Vagina (tissue), 2 donors: ENCODE measurements at regions not wholly inside any gene's neighbourhood (a gene's known extent, or its start where the extent isn't known, plus 50 kb on each side); places are given as distances from the start of the nearest gene placed in this dataset.

Source experiments
- DNase-seq, 2 donors: peaks; one replicate each; pipeline ENCODE4 v3.0.0-alpha.2; 2017; ENCODE audit errors: extremely low spot score in 2 of 2
- H3K27ac ChIP-seq: fragments of 200-600 bp; sonication (generic); one replicate; pipeline ENCODE4 v1.5.1; 2019
- H3K27me3 ChIP-seq: fragments of 200-600 bp; sonication (generic); one replicate; pipeline ENCODE4 v1.5.1; 2019
- H3K36me3 ChIP-seq, 2 donors: fragments of 200-600 bp; sonication (generic); one replicate each; pipeline ENCODE4 v1.5.1; 2017 to 2019
- H3K4me1 ChIP-seq: fragments of 200-600 bp; sonication (generic); one replicate; pipeline ENCODE4 v1.5.1; 2019
- H3K4me3 ChIP-seq, 2 donors: fragments of 200-600 bp; sonication (generic); 1 replicate in 1 of 2; 2 replicates in 1 of 2; pipeline ENCODE4 v1.5.1; 2016 to 2019
- H3K9me3 ChIP-seq: fragments of 200-600 bp; sonication (generic); one replicate; pipeline ENCODE4 v1.5.1; 2019
- POLR2A ChIP-seq, 2 donors: fragments of 450-650 bp; IDR thresholded peaks; one replicate each; pipeline ENCODE4 v1.6.1; 2017; ENCODE audit warnings: antibody characterized with exemption in 2 of 2, mild to moderate bottlenecking in 2 of 2, moderate library complexity in 2 of 2
- POLR2AphosphoS5 ChIP-seq, 2 donors: sonication (generic); formaldehyde crosslinking; IDR thresholded peaks; one replicate each; pipeline ENCODE4 v1.9.0; 2017; ENCODE audit warnings: antibody characterized with exemption in 2 of 2, mild to moderate bottlenecking in 2 of 2, low read depth in 1 of 2; ENCODE audit not compliant: insufficient read depth in 1 of 2
- intact Hi-C: fragments of 100-400 bp; cut with DNase I; formaldehyde crosslinking; loops from one replicate; pipeline ENCODE4 v1.15.1; 2023
- TF ChIP-seq, protein P1 (sequence below), 3 experiments: fragments of 450-650 bp in 2 of 3; fragments of 200-600 bp in 1 of 3; sonication (generic) in 1 of 3; IDR thresholded peaks; one replicate each; pipeline ENCODE4 v1.5.1; 2017 to 2019; ENCODE audit warnings: antibody characterized with exemption in 3 of 3, mild to moderate bottlenecking in 2 of 3, moderate library complexity in 2 of 3

DNA sequence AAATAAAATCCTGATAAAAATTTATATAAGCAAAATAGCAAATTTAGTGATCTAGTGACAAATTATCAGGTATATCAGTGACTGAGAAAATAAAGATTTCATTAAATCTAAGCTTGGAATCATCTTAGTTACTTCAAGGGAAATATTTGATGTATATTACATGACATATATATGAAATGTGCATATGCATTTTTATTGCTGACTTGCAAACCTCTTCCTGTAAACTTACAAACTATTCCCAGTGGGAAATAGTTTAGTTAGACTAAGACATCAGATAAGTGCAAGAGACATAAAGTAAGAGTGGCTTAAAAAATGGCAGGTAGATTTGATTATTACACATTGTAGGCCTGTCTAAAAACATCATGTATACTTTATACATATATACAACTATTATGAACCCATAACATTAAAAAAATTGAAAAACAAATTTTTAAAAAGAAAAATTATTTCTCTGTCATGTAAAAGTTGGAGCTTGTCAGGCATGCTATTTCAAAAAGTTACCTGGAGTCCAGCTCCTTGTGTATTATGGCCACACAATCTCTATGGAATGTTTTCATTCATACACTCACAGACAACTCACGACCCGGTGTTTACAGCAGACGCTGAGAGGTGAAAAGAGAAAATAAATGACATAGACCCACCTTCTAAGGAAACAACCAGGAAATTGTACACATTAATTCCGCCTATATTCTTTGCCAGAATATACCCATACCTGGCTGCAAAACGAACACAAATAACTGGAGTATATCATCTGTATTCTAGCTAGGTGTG is 724.5 kb downstream of the SLITRK6 start:
- no peak for TF ChIP-seq POLR2A (IDR thresholded peaks at IDR 0.05)
- TF ChIP-seq, protein P1, sequence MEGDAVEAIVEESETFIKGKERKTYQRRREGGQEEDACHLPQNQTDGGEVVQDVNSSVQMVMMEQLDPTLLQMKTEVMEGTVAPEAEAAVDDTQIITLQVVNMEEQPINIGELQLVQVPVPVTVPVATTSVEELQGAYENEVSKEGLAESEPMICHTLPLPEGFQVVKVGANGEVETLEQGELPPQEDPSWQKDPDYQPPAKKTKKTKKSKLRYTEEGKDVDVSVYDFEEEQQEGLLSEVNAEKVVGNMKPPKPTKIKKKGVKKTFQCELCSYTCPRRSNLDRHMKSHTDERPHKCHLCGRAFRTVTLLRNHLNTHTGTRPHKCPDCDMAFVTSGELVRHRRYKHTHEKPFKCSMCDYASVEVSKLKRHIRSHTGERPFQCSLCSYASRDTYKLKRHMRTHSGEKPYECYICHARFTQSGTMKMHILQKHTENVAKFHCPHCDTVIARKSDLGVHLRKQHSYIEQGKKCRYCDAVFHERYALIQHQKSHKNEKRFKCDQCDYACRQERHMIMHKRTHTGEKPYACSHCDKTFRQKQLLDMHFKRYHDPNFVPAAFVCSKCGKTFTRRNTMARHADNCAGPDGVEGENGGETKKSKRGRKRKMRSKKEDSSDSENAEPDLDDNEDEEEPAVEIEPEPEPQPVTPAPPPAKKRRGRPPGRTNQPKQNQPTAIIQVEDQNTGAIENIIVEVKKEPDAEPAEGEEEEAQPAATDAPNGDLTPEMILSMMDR (IDR thresholded peaks at IDR 0.05), result no peak
- no peak for TF ChIP-seq POLR2AphosphoS5 (IDR thresholded peaks at IDR 0.05; ENCODE audit: insufficient read depth in 1 of 2, low read depth in 1 of 2)
- Histone ChIP-seq H3K4me1 (no peaks in the 10 kb centered on the region), H3K27me3 (no peaks in the 10 kb centered on the region), H3K36me3 (no peaks in the 10 kb centered on the region), H3K27ac (no peak overlapping the region), H3K9me3 (no peaks in the 10 kb centered on the region), H3K4me3 (no peak overlapping the region)
- intact Hi-C loops, result no loop called here
- DNase-seq, result no peak

GRCh38 chr13:85068231-85068630 is 731.0 kb downstream of the SLITRK6 start:
- Histone ChIP-seq H3K9me3 (no peaks in the 10 kb centered on the region), H3K4me1 (no peaks in the 10 kb centered on the region), H3K27ac (no peak overlapping the region), H3K36me3 (no peaks in the 10 kb centered on the region), H3K4me3 (no peak overlapping the region), H3K27me3 (no peaks in the 10 kb centered on the region)
- DNase-seq, result no peak
- TF ChIP-seq, protein P1 (IDR thresholded peaks at IDR 0.05), result no peak
- TF ChIP-seq POLR2AphosphoS5 (IDR thresholded peaks at IDR 0.05; ENCODE audit: insufficient read depth in 1 of 2, low read depth in 1 of 2) (no peak), POLR2A (IDR thresholded peaks at IDR 0.05) (no peak)
- intact Hi-C loops, result no loop called here

DNA sequence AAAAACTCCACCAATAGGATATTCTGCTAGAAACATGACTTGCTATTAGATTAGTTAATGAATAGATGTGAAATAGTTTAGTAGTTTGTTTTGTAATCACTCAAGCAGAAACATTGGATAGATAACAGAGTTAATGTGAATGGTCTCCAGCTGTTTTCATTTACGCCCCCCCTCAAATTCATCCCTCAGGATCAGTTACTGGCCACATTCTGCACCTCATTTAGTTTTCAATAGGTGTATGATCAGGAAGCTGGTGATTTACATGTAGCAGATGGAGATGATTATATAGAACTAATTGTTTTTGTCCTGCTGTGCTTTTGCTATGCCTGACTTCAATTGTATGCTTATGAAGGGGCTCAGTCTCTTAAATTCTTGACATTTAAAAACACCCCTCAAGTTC is 759.0 kb downstream of the SLITRK6 start:
- no peaks in the 10 kb centered on the region for H3K36me3 ChIP-seq
- no peaks in the 10 kb centered on the region for H3K4me1 ChIP-seq
- DNase-seq, result no peak
- intact Hi-C loops, result no loop called here
- H3K4me3 ChIP-seq, result no peak overlapping the region
- no peak for TF ChIP-seq POLR2AphosphoS5 (IDR thresholded peaks at IDR 0.05; ENCODE audit: insufficient read depth in 1 of 2, low read depth in 1 of 2)
- TF ChIP-seq, protein P1 (IDR thresholded peaks at IDR 0.05), result no peak
- TF ChIP-seq POLR2A (IDR thresholded peaks at IDR 0.05), result no peak
- H3K9me3 ChIP-seq, result no peaks in the 10 kb centered on the region
- H3K27ac ChIP-seq, result no peak overlapping the region
- no peaks in the 10 kb centered on the region for H3K27me3 ChIP-seq

DNA sequence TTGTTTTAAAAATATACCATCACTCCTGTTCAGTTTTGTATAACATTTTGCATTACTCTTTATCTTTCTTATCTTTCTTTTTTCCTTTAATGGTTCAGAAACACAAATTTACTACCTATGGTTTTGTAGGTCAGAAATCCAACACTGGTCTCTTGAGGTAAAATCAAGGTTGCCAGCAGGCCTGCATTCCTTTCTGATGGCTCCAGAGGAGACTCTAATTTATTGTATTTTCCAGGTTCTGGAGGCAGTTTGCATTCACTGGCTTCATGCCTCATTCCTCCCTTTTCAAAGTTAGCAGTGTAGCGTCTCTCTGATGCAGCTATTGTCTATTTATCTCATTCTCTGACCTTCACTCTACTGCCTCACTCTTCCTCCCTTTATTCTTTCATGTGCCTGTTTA is 767.4 kb downstream of the SLITRK6 start:
- no peaks in the 10 kb centered on the region for H3K27me3 ChIP-seq
- TF ChIP-seq, protein P1 (IDR thresholded peaks at IDR 0.05), result no peak
- TF ChIP-seq POLR2A (IDR thresholded peaks at IDR 0.05) (no peak), POLR2AphosphoS5 (IDR thresholded peaks at IDR 0.05; ENCODE audit: insufficient read depth in 1 of 2, low read depth in 1 of 2) (no peak)
- DNase-seq, result no peak
- H3K9me3 ChIP-seq, result no peaks in the 10 kb centered on the region
- no peak overlapping the region for H3K4me3 ChIP-seq
- H3K27ac ChIP-seq, result no peak overlapping the region
- no peaks in the 10 kb centered on the region for H3K36me3 ChIP-seq
- intact Hi-C loops, result no loop called here
- no peaks in the 10 kb centered on the region for H3K4me1 ChIP-seq

GRCh38 chr13:85028035-85028434 is 771.2 kb downstream of the SLITRK6 start:
- Histone ChIP-seq H3K27ac (no peak overlapping the region), H3K9me3 (no peaks in the 10 kb centered on the region), H3K4me3 (no peak overlapping the region), H3K4me1 (no peaks in the 10 kb centered on the region), H3K36me3 (no peaks in the 10 kb centered on the region), H3K27me3 (no peaks in the 10 kb centered on the region)
- intact Hi-C loops, result no loop called here
- TF ChIP-seq POLR2AphosphoS5 (IDR thresholded peaks at IDR 0.05; ENCODE audit: insufficient read depth in 1 of 2, low read depth in 1 of 2) (no peak), POLR2A (IDR thresholded peaks at IDR 0.05) (no peak)
- TF ChIP-seq, protein P1 (IDR thresholded peaks at IDR 0.05), result no peak
- DNase-seq, result no peak
